ENCODE measurements at regions not wholly inside any gene's neighbourhood (a gene's known extent, or its start where the extent isn't known, plus 50 kb on each side); places are given as distances from the start of the nearest gene placed in this dataset.

GRCh38 chr5:88051148-88051547, 217.5 kb downstream of the TMEM161B start:
- ATAC-seq, result no peak
- FAIRE-seq, result no peak
- H3K9me3 ChIP-seq, result no peaks in the 10 kb centered on the region
- no peak for TF ChIP-seq CTCF (IDR thresholded peaks at IDR 0.05)
- no peaks in the 10 kb centered on the region for H3K27me3 ChIP-seq
- H3K36me3 ChIP-seq, result no peaks in the 10 kb centered on the region
- intact Hi-C loops (cut with DNase I), result no loop called here
- DNase-seq, result no peak
- 48 to 62% methylated on average over 2 of the region's 2 CpGs for WGBS, 2 donors
- no peaks in the 10 kb centered on the region for H3K4me1 ChIP-seq
- H3K4me3 ChIP-seq, result no peak overlapping the region
- H3K27ac ChIP-seq, result no peak overlapping the region

DNA sequence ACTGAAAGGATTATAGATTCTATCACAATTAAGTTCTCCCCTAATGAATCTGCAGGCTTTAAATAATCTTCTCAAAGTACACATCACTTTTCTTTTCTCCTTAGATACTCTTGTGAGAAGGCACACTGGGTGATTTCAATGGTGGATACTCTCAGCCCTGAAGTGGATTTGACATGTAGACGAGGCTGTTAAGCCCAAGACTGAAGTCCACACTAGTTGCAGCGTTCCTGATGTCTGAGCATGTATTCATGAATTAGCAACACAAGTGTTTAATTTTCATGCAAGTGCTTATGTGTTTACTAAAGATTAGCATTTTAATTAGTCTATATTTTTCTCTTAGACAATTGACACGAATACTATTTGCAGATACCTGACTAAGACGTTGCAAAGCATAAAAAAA, 218.9 kb downstream of the TMEM161B start:
- FAIRE-seq, result no peak
- TF ChIP-seq CTCF (IDR thresholded peaks at IDR 0.05), result no peak
- DNase-seq, result no peak

GRCh38 chr5:88049156-88049555, 219.5 kb downstream of the TMEM161B start:
- intact Hi-C loops (cut with DNase I), result no loop called here
- FAIRE-seq (no peak), DNase-seq (no peak), ATAC-seq (no peak)
- Histone ChIP-seq H3K4me3 (no peak overlapping the region), H3K9me3 (no peaks in the 10 kb centered on the region), H3K4me1 (no peaks in the 10 kb centered on the region), H3K36me3 (no peaks in the 10 kb centered on the region), H3K27ac (no peak overlapping the region), H3K27me3 (no peaks in the 10 kb centered on the region)
- WGBS, 2 donors, result 51 to 55% methylated on average over 3 of the region's 3 CpGs
- TF ChIP-seq CTCF (IDR thresholded peaks at IDR 0.05), result no peak

More for the DNA sequence above, 218.9 kb downstream of the TMEM161B start:
- H3K36me3 ChIP-seq, result no peaks in the 10 kb centered on the region
- ATAC-seq, result no peak
- no peak overlapping the region for H3K4me3 ChIP-seq
- intact Hi-C loops (cut with DNase I), result no loop called here
- H3K9me3 ChIP-seq, result no peaks in the 10 kb centered on the region
- no peaks in the 10 kb centered on the region for H3K27me3 ChIP-seq
- WGBS, 2 donors, result 13% methylated on average over 4 of the region's 4 CpGs
- no peaks in the 10 kb centered on the region for H3K4me1 ChIP-seq
- H3K27ac ChIP-seq, result no peak overlapping the region

GRCh38 chr5:88045931-88046461, 222.6 kb downstream of the TMEM161B start:
- Histone ChIP-seq H3K9me3 (no peaks in the 10 kb centered on the region), H3K27me3 (no peaks in the 10 kb centered on the region), H3K36me3 (no peaks in the 10 kb centered on the region), H3K4me3 (no peak overlapping the region), H3K4me1 (no peaks in the 10 kb centered on the region), H3K27ac (no peak overlapping the region)
- DNase-seq, result no peak
- no peak for FAIRE-seq
- intact Hi-C loops (cut with DNase I), result no loop called here
- WGBS, 2 donors, result 43 to 49% methylated on average over 4 of the region's 4 CpGs
- no peak for TF ChIP-seq CTCF (IDR thresholded peaks at IDR 0.05)
- no peak for ATAC-seq

DNA sequence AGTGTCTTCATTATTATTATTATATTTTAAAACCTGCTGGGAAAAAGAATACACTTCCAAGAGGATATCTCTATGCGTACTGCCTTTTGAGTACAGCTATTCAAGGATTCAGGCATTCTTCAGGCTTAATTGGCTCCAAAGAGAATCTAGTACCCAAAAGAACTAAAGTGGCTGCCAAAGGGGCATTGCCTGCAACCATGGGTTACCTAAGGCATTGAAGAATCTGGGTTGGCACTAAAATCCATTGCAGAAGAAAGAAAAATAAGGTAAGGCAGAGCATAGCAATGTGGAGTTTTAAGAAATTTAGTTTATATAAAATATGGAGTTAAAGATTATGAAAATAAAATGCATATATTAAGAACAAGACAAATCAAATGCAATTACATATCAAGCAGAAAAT, 223.5 kb downstream of the TMEM161B start:
- Histone ChIP-seq H3K4me3 (no peak overlapping the region), H3K36me3 (no peaks in the 10 kb centered on the region), H3K4me1 (no peaks in the 10 kb centered on the region), H3K27ac (no peak overlapping the region), H3K27me3 (no peaks in the 10 kb centered on the region), H3K9me3 (no peaks in the 10 kb centered on the region)
- no peak for TF ChIP-seq CTCF (IDR thresholded peaks at IDR 0.05)
- ATAC-seq (no peak), FAIRE-seq (no peak), DNase-seq (no peak)
- WGBS, 2 donors, result 0% methylated on average over 1 of the region's 1 CpG
- intact Hi-C loops (cut with DNase I), result no loop called here

Measured in pancreas (tissue), 10 donors.